COLO829 (cell line): ENCODE measurements at regions not wholly inside any gene's neighbourhood (a gene's known extent, or its start where the extent isn't known, plus 50 kb on each side); places are given as distances from the start of the nearest gene placed in this dataset.
"Not testable (repeated sequence)": the region's sequence is repeated elsewhere in the genome, so short reads cannot be mapped to it uniquely, and the experiment has no call there.

ENCODE experiments used
- DNase-seq: peaks from one replicate; pipeline ENCODE4 v3.0.0; 2012; ENCODE audit warnings: low spot score

- DNase-seq, result no peak
Measured at GRCh38 chr5:152608458-152608857, 203.4 kb upstream of the NMUR2 start.

- DNase-seq, result no peak
Measured at GRCh38 chr5:152619756-152620155, 214.7 kb upstream of the NMUR2 start.

- no peak for DNase-seq
Measured at GRCh38 chr5:152622628-152623027, 217.5 kb upstream of the NMUR2 start.

GRCh38 chr5:152623951-152624350 is 218.9 kb upstream of the NMUR2 start:
- no peak for DNase-seq

- no peak for DNase-seq
Measured at GRCh38 chr5:152625696-152626095, 220.6 kb upstream of the NMUR2 start.

- DNase-seq, result no peak
Measured at GRCh38 chr5:152631221-152631620, 226.1 kb upstream of the NMUR2 start.

GRCh38 chr5:152632360-152632759 is 227.3 kb upstream of the NMUR2 start:
- no peak for DNase-seq

- DNase-seq, result no peak
Measured at GRCh38 chr5:152634586-152634985, 229.5 kb upstream of the NMUR2 start.

GRCh38 chr5:152638996-152639552 is 234.0 kb upstream of the NMUR2 start:
- no peak for DNase-seq

GRCh38 chr5:152641970-152642805 is 237.1 kb upstream of the NMUR2 start:
- DNase-seq, result no peak

- no peak for DNase-seq
Measured at GRCh38 chr5:152642880-152643279, 237.8 kb upstream of the NMUR2 start.

- DNase-seq, result no peak
Measured at GRCh38 chr5:152644029-152644728, 239.1 kb upstream of the NMUR2 start.

- DNase-seq, result no peak
Measured at GRCh38 chr5:152649609-152650008, 244.5 kb upstream of the NMUR2 start.

GRCh38 chr5:152650413-152650812 is 245.3 kb upstream of the NMUR2 start:
- no peak for DNase-seq

GRCh38 chr5:152659470-152659869 is 254.4 kb upstream of the NMUR2 start:
- not testable (repeated sequence) for DNase-seq

GRCh38 chr5:152673601-152674000 is 268.5 kb upstream of the NMUR2 start:
- DNase-seq, result no peak

GRCh38 chr5:152674403-152674802 is 269.3 kb upstream of the NMUR2 start:
- no peak for DNase-seq

- DNase-seq, result no peak
Measured at GRCh38 chr5:152676196-152676595, 271.1 kb upstream of the NMUR2 start.

- DNase-seq, result no peak
Measured at GRCh38 chr5:152683205-152683604, 278.1 kb upstream of the NMUR2 start.

- DNase-seq, result no peak
Measured at GRCh38 chr5:152686931-152687330, 281.9 kb upstream of the NMUR2 start.

- DNase-seq, result peak; percentile 2
Measured at GRCh38 chr5:152688561-152689249, 283.6 kb upstream of the NMUR2 start.

GRCh38 chr5:152689250-152689711 is 284.2 kb upstream of the NMUR2 start:
- no peak for DNase-seq
